Dedifferentiated amniotic fluid mesenchymal stem cell (primary cell): ENCODE measurements at regions not wholly inside any gene's neighbourhood (a gene's known extent, or its start where the extent isn't known, plus 50 kb on each side); places are given as distances from the start of the nearest gene placed in this dataset.

Experiments used
- DNase-seq: peaks from one replicate; pipeline ENCODE4 v3.0.0-alpha.2; 2016; ENCODE audit errors: extremely low spot score

DNA sequence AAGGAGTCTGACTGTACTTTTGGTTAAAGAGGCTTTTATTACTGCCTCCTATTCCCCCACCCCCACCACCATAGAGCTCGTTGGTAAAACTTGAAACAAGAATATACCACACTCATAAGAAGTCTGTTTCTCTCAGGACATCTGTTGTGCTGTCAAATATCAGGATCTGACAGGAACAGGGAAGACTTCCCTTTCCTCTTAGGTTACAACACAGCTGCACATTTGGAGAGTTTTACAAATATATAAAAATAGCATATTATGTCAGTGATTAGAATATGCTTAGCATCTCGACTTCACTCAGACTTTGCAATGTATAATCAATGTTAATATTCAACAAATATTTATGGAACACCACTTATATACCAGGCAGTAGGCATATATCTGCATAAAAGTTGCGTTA, 439.6 kb upstream of the REG3G start:
- no peak for DNase-seq

GRCh38 chr2:78586316-78586715, 439.2 kb upstream of the REG3G start:
- DNase-seq = no peak

DNA sequence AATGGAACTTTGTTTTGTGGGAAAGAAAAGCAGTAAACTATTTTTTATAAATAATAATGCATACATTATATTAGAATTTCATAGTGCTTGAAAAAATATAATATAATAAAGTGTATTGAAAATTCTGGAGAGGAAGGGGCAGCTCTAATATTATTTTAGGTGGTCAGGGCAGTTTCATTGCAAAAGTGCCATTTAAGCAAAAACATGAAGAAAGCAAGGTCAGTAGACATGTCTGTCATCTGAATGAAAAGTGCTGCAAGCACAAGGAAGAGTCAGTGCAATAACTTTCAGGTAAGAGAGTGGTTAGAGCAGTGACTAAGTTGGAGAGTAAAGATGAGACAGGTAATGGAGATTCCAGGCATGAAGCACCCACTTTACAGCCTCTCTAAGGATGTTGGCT, 435.6 kb upstream of the REG3G start:
- DNase-seq = no peak

GRCh38 chr2:78592491-78592890, 433.0 kb upstream of the REG3G start:
- no peak for DNase-seq

GRCh38 chr2:78601113-78601512, 424.4 kb upstream of the REG3G start:
- DNase-seq = no peak

GRCh38 chr2:78602862-78603261, 422.6 kb upstream of the REG3G start:
- DNase-seq = no peak

GRCh38 chr2:78606895-78607294, 418.6 kb upstream of the REG3G start:
- DNase-seq = no peak

DNA sequence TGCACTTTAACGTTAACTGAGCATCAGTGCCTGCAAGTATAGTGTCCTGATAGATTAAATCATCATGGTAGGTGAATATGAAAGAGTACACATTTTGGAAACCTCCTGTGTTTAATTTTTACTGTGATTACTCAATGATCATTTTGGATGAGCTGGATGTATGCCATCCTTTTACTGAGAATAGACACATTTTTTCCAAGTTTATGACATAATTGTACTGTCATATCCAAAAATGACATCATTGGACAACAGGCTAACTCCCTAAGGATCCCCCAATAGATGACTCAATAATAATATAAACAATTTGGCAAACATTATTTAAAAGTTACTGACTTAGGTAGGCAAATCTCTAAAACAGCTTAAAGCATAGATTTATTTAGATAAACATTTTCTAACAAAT, 410.8 kb upstream of the REG3G start:
- DNase-seq = no peak

DNA sequence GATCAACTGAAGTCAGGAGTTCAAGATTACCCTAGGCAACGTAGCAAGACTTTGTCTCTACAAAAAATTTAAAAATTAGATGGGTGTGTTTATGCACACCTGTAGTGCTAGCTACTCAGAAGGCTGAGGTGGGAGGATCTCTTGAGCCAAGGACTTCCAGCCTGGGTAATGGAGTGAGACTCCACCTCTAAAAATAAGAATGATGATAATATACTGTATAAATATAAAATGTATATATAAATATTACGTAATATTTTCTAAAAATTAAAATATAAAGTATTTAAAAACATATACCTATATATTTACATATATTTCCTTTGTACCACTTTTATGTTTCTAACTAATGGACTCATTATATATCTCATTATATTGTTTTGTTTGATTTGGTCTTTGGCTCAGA, 409.5 kb upstream of the REG3G start:
- no peak for DNase-seq

GRCh38 chr2:78634425-78634824, 391.1 kb upstream of the REG3G start:
- no peak for DNase-seq

DNA sequence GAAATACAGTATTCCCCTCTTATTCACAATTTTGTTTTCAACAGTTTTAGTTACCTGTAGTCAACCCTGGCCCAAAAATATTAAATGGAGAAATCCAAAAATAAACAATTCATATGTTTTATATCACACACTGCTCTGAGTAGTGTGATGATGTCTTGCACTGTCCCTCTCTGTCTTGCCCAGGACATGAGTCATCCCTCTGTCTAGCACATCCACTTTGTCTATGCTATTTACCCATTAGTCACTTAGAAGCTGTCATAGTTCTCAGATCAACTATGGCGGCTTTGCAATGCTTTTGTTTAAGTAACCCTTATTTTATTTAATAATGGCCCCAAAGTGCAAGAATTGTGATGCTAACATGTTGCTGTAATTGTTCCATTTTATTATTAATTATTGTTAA, 380.6 kb upstream of the REG3G start:
- no peak for DNase-seq

- no peak for DNase-seq
Observed at GRCh38 chr2:78646533-78647364, 378.8 kb upstream of the REG3G start.

DNA sequence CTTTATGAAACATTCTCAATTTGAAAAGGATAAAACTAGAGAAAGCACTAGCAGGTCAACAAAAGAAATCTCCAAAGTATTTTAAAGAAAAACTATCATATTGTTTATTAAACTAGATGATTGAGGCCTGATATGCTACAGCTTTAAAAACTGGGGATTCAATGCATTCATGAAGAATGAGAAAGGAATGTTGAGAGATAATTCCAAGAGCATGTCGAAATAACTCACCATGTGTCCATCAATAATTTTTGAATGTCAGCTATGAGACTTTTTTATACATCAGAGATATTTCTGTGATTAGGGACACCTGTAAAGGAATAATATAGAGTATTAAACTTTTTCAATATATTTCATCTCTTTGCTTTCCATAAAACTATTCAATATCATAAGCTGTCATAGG, 376.9 kb upstream of the REG3G start:
- no peak for DNase-seq

DNA sequence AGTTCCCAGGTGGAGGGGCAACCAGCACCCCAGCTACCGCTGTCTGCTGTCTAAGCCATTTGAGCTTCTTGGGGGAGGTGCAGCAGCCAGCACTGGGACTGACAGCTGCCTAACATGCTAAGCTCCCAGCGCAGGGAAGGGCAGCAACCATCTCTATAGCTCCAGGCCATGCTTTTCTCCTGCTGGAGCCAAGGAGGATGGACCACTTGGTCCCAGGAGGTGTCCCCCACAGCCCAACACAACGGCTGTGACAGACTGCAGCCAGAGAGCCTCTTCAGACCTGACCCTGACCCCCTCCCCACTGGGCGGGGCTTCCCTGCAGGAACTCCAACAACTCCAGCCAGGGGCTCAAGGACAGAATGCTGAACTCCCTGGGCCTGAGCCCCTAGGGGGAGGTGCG, 370.6 kb upstream of the REG3G start:
- no peak for DNase-seq

DNA sequence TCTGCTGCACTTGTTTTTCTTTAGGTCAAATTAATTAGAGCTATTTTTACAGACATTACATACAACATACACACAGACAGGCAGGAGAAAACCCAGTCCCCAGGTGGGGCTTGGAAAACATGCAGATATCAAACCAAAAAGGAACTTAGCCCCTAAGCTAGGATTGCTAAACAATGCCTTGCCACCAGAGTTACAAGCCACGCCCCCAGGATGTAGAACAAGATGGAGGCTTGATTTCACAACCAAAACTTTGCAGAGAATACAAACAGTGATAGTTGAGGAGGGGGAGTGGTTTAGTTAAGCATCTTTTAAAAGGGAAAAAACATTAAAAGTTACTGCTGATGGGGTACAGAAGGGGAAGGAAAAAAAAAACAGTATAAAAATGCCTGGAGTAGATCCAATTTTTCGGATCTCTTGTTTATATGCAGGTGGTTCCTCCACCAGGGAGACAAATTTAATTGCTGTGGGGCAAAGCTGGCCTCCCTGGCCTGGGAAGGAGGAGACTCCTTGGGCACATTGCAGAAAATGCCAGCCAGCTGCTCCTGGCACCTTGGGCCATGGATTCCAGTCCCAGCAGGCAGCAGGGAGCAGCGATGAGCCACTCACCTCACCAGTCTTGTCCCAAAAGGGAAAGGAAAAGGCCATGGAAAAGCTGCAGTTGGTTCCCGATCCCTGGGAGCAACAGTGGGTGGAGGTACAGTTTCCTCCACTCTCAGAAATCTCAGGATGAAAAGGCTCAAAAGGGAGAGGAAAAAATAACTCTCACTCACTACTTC, 348.4 kb upstream of the REG3G start:
- DNase-seq = no peak

GRCh38 chr2:78677774-78678173, 347.7 kb upstream of the REG3G start:
- no peak for DNase-seq

GRCh38 chr2:78681386-78681785, 344.1 kb upstream of the REG3G start:
- DNase-seq = no peak

DNA sequence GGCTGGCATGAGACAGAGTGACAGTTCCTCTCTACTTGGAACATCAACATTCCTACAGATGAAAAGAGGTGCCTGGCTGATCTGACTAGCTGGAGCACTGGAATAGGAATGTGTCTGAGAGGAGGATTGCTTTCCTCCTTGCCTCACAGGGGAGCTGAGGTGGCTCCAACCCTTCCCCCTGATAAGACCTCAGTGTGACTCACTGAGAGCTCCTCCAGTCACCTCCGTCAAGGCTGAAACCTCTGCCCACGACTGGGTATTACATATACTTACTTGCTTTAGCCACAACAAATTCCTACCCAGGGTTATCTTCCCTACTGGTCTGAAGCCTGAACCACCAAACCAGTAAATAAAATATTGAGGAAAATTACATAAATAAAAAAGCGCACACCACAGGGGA, 342.7 kb upstream of the REG3G start:
- DNase-seq = no peak

- DNase-seq = no peak
Observed at GRCh38 chr2:78686625-78687153, 338.8 kb upstream of the REG3G start.

- DNase-seq = no peak
Observed at GRCh38 chr2:78699696-78700095, 325.8 kb upstream of the REG3G start.

DNA sequence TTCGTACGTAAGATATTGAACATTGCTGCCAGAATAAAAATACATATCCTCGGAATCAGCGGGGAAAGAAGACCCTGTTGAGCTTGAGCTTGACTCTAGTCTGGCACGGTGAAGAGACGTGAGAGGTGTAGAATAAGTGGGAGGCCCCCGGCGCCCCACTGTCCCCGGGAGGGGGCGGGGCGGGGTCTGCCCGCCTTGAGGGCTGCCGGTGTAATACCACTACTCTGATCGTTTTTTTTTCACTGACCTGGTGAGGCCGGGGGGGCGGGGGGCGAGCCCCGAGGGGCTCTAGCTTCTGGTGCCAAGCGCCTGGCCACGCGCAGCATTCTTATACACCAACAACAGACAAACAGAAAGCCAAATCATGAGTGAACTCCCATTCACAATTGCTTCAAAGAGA, 324.0 kb upstream of the REG3G start:
- DNase-seq = no peak

GRCh38 chr2:78707776-78708386, 317.6 kb upstream of the REG3G start:
- DNase-seq = no peak
